IMR-90 (cell line): ENCODE measurements at regions not wholly inside any gene's neighbourhood (a gene's known extent, or its start where the extent isn't known, plus 50 kb on each side); places are given as distances from the start of the nearest gene placed in this dataset.
A peak's percentile ranks its signal among the peaks of the same experiment; 100 is the strongest.

Source experiments
- ATAC-seq: fragments of 200-7000 bp; cut with Tn5 transposase; 2 replicates; pipeline ENCODE4 v1.9.1; 2020; ENCODE audit warnings: low read depth, mild to moderate bottlenecking, moderate library complexity
- BruUV-seq: library from RNA; stranded (reverse); fragments of 400-500 nt; replicated peaks from 2 replicates; lab custom pipeline; 2021; lab: Mats Ljungman, UMichigan
- CTCF ChIA-PET: fragments of 300-600 bp; formaldehyde crosslinking; extraction: SDS; loops from one replicate; lab custom pipeline; 2021; ENCODE audit warnings: antibody characterized with exemption; lab: Yijun Ruan, JAX
- POLR2A ChIA-PET: fragments of 300-600 bp; sonication (Branson Sonifier 250); formaldehyde crosslinking; loops from one replicate; lab custom pipeline; 2022; ENCODE audit warnings: antibody characterized with exemption; ENCODE audit not compliant: unreplicated experiment; lab: Charles Lee
- DNase-seq: peaks from one replicate; pipeline ENCODE4 v3.0.0; 2013
- H2AFZ ChIP-seq: replicated peaks from 2 replicates; pipeline ENCODE3; 2013; ENCODE audit warnings: low read length, mild to moderate bottlenecking; ENCODE audit not compliant: poor library complexity
- H2AK5ac ChIP-seq: 2 replicates; pipeline ENCODE4 v1.6.1; 2013; ENCODE audit warnings: low read depth, low read length, inconsistent platforms
- H2AK9ac ChIP-seq: replicated peaks from 2 replicates; pipeline ENCODE3; 2013; ENCODE audit warnings: mild to moderate bottlenecking, low read depth, low read length, moderate library complexity; ENCODE audit not compliant: poor library complexity
- H2BK120ac ChIP-seq: 2 replicates; pipeline ENCODE4 v1.6.1; 2013; ENCODE audit warnings: low read depth, low read length, inconsistent platforms
- H2BK15ac ChIP-seq: 3 replicates; pipeline ENCODE4 v1.6.1; 2013; ENCODE audit warnings: low read depth, low read length, inconsistent platforms
- H2BK20ac ChIP-seq: 2 replicates; pipeline ENCODE4 v1.6.1; 2013; ENCODE audit warnings: low read depth, mild to moderate bottlenecking, inconsistent platforms, low read length, moderate library complexity
- H2BK5ac ChIP-seq: 2 replicates; pipeline ENCODE4 v1.6.1; 2013; ENCODE audit warnings: mild to moderate bottlenecking, low read depth, low read length, inconsistent platforms; ENCODE audit not compliant: poor library complexity, severe bottlenecking
- H3K14ac ChIP-seq: replicated peaks from 2 replicates; pipeline ENCODE4 v1.6.1; 2013; ENCODE audit warnings: low read depth, low read length, inconsistent platforms
- H3K18ac ChIP-seq: 2 replicates; pipeline ENCODE4 v1.6.1; 2013; ENCODE audit warnings: low read depth, low read length, control low read depth
- H3K23ac ChIP-seq: 2 replicates; pipeline ENCODE4 v1.6.1; 2013; ENCODE audit warnings: low read depth, low read length, inconsistent platforms
- H3K27ac ChIP-seq: 2 replicates; pipeline ENCODE4 v1.5.1; 2013; ENCODE audit warnings: mild to moderate bottlenecking, control low read depth, low read length; ENCODE audit not compliant: insufficient read depth
- H3K27me3 ChIP-seq: 2 replicates; pipeline ENCODE4 v1.6.1; 2013; ENCODE audit warnings: low read length; ENCODE audit not compliant: control insufficient read depth, insufficient read depth
- H3K36me3 ChIP-seq: 2 replicates; pipeline ENCODE4 v1.6.1; 2013; ENCODE audit warnings: low read length, mixed read lengths; ENCODE audit not compliant: control insufficient read depth, insufficient read depth
- H3K4ac ChIP-seq: 2 replicates; pipeline ENCODE4 v1.6.1; 2013; ENCODE audit warnings: low read depth, low read length, inconsistent platforms
- H3K4me1 ChIP-seq: 2 replicates; pipeline ENCODE4 v1.6.1; 2013; ENCODE audit warnings: low read length, mixed read lengths; ENCODE audit not compliant: control insufficient read depth, insufficient read depth
- H3K4me2 ChIP-seq: 2 replicates; pipeline ENCODE4 v1.6.1; 2013; ENCODE audit warnings: low read depth, mild to moderate bottlenecking, control low read depth, low read length, moderate library complexity
- H3K4me3 ChIP-seq: 2 replicates; pipeline ENCODE4 v1.5.1; 2013; ENCODE audit warnings: low read depth, mild to moderate bottlenecking, control low read depth, low read length, moderate library complexity; ENCODE audit not compliant: insufficient read depth
- H3K56ac ChIP-seq: 2 replicates; pipeline ENCODE4 v1.6.1; 2013; ENCODE audit warnings: low read length, inconsistent platforms; ENCODE audit not compliant: insufficient read depth; ENCODE audit errors: extremely low read depth
- H3K79me1 ChIP-seq, 2 experiments: 2 replicates each; pipeline ENCODE4 v1.6.1; 2013; ENCODE audit warnings: low read length in 2 of 2, inconsistent platforms in 1 of 2, low read depth in 1 of 2
- H3K9ac ChIP-seq: 2 replicates; pipeline ENCODE4 v1.6.1; 2013; ENCODE audit warnings: low read depth, low read length, control low read depth
- H3K9me1 ChIP-seq: 2 replicates; pipeline ENCODE4 v1.6.1; 2013; ENCODE audit warnings: low read length, inconsistent platforms; ENCODE audit not compliant: insufficient read depth
- H3K9me3 ChIP-seq: 2 replicates; pipeline ENCODE4 v1.6.1; 2013; ENCODE audit warnings: low read length; ENCODE audit not compliant: control insufficient read depth, insufficient read depth
- H4K20me1 ChIP-seq: 2 replicates; pipeline ENCODE4 v1.6.1; 2013; ENCODE audit warnings: low read length, inconsistent platforms; ENCODE audit not compliant: insufficient read depth
- H4K5ac ChIP-seq: 2 replicates; pipeline ENCODE4 v1.6.1; 2013; ENCODE audit warnings: mild to moderate bottlenecking, low read depth, low read length, control low read depth
- H4K8ac ChIP-seq, 2 experiments: 2 replicates each; pipeline ENCODE4 v1.6.1; 2013; ENCODE audit warnings: low read depth in 2 of 2, low read length in 2 of 2, control low read depth in 1 of 2, inconsistent platforms in 1 of 2
- H4K91ac ChIP-seq: 2 replicates; pipeline ENCODE4 v1.6.1; 2013; ENCODE audit warnings: low read depth, low read length, inconsistent platforms; ENCODE audit not compliant: insufficient read depth
- WGBS, 2 experiments: methylation state at CpG; one replicate each; pipeline versions ENCODE4 v1.1.5 to v1.1.7; 2013; ENCODE audit warnings: missing lambda C conversion rate in 2 of 2; ENCODE audit not compliant: insufficient read length in 1 of 2; ENCODE audit errors: extremely low coverage in 2 of 2; 5-methylcytosine and 5-hydroxymethylcytosine counted together
- dilution Hi-C: fragments of 300-500 bp; cut with HindIII; formaldehyde crosslinking; loops from one replicate; pipeline ENCODE4 v1.14.3; 2018; ENCODE audit warnings: low sequenced_read_pairs; ENCODE audit not compliant: unreplicated experiment
- in situ Hi-C: fragments of 300-500 bp; cut with MboI; formaldehyde crosslinking; loops from 3 replicates; pipeline ENCODE4 v1.14.3; 2019; ENCODE audit warnings: low sequenced_read_pairs, inconsistent platforms, mixed read lengths
- intact Hi-C: fragments of 100-400 bp; cut with micrococcal nuclease; formaldehyde crosslinking; loops from 2 replicates; pipeline ENCODE4 v1.10.0; 2022
- TF ChIP-seq, protein P1 (sequence below): conservative IDR thresholded peaks from 2 replicates; pipeline ENCODE4 v1.5.1; 2012; ENCODE audit warnings: mild to moderate bottlenecking, low read depth, low read length, improper control_type of control experiment
- TF ChIP-seq, protein P2 (sequence below): fragments of 150-350 bp; IDR thresholded peaks from 2 replicates; pipeline ENCODE4 v1.6.1; 2016; ENCODE audit warnings: low read depth, mild to moderate bottlenecking, low read length, moderate library complexity, borderline replicate concordance

DNA sequence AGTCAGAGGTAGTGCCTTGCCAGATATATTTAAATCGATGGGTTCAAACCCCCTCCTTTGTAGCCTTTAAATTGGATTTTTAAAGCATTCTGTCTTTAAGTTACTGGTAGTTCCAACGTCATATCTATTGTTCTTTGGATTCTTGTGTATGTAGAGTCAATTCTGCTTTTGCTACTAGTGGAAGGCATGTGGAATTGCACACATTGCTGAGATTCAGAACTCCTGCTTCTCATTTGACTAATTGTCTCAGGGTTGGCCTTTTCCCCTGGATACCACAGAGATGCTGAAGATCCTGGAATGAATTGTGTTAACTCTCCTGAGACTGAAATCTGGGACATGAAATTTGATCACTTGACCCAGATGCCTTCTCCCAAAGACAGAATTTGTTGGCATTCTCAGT lies 328.3 kb upstream of the RPS6KA3 start:
- WGBS, 2 experiments: no CpG with 5 or more reads among the region's 2 CpGs
- Histone ChIP-seq H4K20me1 (no peaks in the 10 kb centered on the region), H3K9ac (no peak overlapping the region), H4K8ac (no peak overlapping the region), H3K79me1 (no peaks in the 10 kb centered on the region), H3K36me3 (no peaks in the 10 kb centered on the region), H4K5ac (no peak overlapping the region), H2BK15ac (no peak overlapping the region), H2AK5ac (no peak overlapping the region), H3K4me1 (no peaks in the 10 kb centered on the region), H3K27ac (no peak overlapping the region), H4K91ac (no peak overlapping the region), H3K27me3 (no peaks in the 10 kb centered on the region), H3K23ac (no peak overlapping the region), H2AFZ (no peak overlapping the region), H2BK120ac (no peak overlapping the region), H2BK5ac (no peak overlapping the region), H3K9me1 (no peaks in the 10 kb centered on the region), H3K56ac (no peak overlapping the region), H2AK9ac (no peak overlapping the region), H2BK20ac (no peak overlapping the region), H3K4me2 (no peak overlapping the region), H3K4ac (no peak overlapping the region), H3K18ac (no peak overlapping the region), H3K9me3 (no peaks in the 10 kb centered on the region), H3K4me3 (no peak overlapping the region), H3K14ac (no peak overlapping the region)
- TF ChIP-seq, protein P1, sequence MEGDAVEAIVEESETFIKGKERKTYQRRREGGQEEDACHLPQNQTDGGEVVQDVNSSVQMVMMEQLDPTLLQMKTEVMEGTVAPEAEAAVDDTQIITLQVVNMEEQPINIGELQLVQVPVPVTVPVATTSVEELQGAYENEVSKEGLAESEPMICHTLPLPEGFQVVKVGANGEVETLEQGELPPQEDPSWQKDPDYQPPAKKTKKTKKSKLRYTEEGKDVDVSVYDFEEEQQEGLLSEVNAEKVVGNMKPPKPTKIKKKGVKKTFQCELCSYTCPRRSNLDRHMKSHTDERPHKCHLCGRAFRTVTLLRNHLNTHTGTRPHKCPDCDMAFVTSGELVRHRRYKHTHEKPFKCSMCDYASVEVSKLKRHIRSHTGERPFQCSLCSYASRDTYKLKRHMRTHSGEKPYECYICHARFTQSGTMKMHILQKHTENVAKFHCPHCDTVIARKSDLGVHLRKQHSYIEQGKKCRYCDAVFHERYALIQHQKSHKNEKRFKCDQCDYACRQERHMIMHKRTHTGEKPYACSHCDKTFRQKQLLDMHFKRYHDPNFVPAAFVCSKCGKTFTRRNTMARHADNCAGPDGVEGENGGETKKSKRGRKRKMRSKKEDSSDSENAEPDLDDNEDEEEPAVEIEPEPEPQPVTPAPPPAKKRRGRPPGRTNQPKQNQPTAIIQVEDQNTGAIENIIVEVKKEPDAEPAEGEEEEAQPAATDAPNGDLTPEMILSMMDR: 0 out of 2 replicates have a peak, but pooled peaks have one; percentile 14
- TF ChIP-seq, protein P2, sequence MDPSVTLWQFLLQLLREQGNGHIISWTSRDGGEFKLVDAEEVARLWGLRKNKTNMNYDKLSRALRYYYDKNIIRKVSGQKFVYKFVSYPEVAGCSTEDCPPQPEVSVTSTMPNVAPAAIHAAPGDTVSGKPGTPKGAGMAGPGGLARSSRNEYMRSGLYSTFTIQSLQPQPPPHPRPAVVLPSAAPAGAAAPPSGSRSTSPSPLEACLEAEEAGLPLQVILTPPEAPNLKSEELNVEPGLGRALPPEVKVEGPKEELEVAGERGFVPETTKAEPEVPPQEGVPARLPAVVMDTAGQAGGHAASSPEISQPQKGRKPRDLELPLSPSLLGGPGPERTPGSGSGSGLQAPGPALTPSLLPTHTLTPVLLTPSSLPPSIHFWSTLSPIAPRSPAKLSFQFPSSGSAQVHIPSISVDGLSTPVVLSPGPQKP: no peak
- in situ Hi-C loops (no loop called here), intact Hi-C loops (no loop called here), dilution Hi-C loops (no loop called here)
- BruUV-seq: no TSS peak
- no peak for ATAC-seq
- ChIA-PET CTCF (no interaction called here), POLR2A (no interaction called here)
- no peak for DNase-seq
